ENCODE measurements at regions not wholly inside any gene's neighbourhood (a gene's known extent, or its start where the extent isn't known, plus 50 kb on each side); places are given as distances from the start of the nearest gene placed in this dataset.

GRCh38 chr4:123784626-123785025 is 388.0 kb downstream of the SPRY1 start:
- TF ChIP-seq CTCF (IDR thresholded peaks at IDR 0.05) (no peak), POLR2A (IDR thresholded peaks at IDR 0.05) (no peak)
